ENCODE measurements at regions not wholly inside any gene's neighbourhood (a gene's known extent, or its start where the extent isn't known, plus 50 kb on each side); places are given as distances from the start of the nearest gene placed in this dataset.

- no peak for DNase-seq (ENCODE audit: low spot score)
Measured at GRCh38 chr14:84006643-84007155, 1523.2 kb upstream of the FLRT2 start.

GRCh38 chr14:84013424-84013823, 1516.5 kb upstream of the FLRT2 start:
- no peak for DNase-seq (ENCODE audit: low spot score)

- no peak for DNase-seq (ENCODE audit: low spot score)
Measured at GRCh38 chr14:84017495-84017894, 1512.4 kb upstream of the FLRT2 start.

DNA sequence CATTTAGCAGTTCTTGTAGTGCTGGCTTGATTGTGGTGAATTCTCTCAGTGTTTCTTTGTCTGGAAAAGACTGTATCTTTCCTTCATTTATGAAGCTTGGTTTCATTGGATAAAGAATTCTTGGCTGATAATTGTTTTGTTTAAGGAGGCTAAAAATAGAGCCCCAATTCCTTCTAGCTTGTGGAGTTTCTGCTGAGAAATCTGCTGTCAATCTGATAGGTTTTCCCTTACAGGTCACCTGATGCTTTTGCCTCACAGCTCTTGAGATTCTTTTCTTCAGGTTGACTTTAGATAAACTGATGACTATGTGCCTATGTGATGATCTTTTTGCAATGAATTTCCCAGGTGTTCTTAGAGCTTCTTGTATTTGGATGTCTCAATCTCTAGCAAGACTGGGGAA, 1508.5 kb upstream of the FLRT2 start:
- no peak for DNase-seq (ENCODE audit: low spot score)

DNA sequence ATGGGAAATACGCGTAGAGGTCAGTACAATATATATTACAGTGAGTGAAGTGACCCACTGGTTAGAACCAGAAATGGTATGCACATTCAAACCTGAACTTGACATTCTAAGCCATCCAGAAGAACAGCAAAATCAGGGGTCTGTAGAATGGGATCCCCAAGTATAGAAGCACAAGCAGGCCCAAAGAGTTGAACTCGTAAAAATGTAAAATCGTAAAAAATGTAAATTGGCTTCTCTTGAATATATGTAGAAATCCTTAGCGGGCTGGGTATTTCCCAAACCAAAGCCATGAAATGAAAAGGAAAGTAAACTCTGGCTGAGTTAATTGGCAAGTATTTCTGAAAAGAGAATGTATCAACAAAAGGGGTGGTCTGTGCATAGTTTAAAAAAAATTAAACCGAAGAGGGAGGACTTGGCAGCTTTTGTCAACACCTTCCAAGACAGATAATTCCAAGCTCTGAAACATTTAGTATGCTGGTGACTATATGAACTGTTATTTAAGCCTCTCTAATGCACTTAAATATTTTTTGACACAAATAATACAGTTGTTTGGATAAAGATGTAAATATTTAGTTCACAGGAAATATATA, 1505.6 kb upstream of the FLRT2 start:
- DNase-seq (ENCODE audit: low spot score), result no peak

GRCh38 chr14:84025106-84026012, 1504.6 kb upstream of the FLRT2 start:
- no peak for DNase-seq (ENCODE audit: low spot score)

DNA sequence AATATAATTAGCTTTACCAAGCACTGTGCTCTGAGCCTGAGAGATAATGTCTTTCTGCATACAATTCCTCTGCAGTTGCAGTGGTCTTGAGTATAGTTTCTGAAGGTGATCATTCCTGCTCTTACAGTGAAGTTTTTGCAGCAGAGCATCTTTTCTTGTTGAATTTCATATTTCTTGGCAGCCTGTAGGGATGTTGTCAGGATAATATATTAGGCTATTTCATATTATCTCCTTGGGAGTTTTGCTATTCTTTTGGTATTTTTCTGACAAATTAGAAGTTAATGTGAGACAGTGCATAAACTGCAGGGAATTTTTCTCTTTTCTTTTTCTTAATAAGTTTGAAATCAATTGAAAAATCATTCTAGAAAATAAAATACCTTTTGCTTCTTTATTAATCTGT, 1502.6 kb upstream of the FLRT2 start:
- DNase-seq (ENCODE audit: low spot score), result no peak

DNA sequence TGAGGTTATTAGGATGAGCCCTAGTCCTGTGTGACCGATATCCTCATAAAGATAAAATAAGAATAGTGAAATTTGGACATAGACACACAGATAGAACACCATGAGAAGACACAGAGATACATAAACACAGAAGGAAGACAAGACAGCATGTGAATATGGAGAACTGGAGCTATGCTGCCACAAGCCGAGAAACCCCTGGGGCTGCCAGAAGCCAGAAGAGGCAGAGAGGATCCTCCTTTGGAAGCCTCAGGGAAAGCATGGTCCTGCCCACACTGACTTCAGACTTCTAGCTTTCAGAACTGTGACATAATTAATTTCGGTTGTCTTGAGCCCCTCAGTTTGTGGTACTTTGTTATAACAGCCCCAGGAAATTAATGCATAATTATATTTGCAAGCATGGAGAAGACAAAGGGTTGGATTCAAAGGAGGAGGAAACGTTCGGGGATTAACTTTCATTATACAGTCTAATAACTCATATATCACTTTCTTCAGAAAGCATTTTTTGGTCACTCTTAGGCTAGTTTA, 1501.8 kb upstream of the FLRT2 start:
- DNase-seq (ENCODE audit: low spot score), result no peak

GRCh38 chr14:84029246-84029645, 1500.7 kb upstream of the FLRT2 start:
- DNase-seq (ENCODE audit: low spot score), result no peak

GRCh38 chr14:84029720-84030119, 1500.2 kb upstream of the FLRT2 start:
- DNase-seq (ENCODE audit: low spot score), result no peak

- no peak for DNase-seq (ENCODE audit: low spot score)
Measured at GRCh38 chr14:84036840-84037239, 1493.1 kb upstream of the FLRT2 start.

DNA sequence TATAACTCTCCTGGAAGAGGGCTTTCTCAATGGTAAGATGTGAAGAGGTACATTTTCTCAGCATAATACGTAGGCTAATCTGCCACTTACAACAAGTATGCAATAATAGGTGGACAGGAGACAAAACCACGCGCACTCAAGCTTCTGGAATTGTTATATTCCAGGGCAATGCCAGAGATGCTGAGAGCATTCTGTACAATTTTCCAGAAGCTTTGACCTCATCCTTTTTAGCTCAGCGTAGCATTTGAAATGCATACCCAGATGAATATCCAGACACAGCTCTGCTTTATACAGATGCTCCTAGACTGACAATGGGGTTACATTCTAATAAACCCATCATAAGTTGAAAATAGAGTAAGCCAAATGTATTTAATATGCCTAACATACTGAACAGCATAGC, 1492.4 kb upstream of the FLRT2 start:
- no peak for DNase-seq (ENCODE audit: low spot score)

- DNase-seq (ENCODE audit: low spot score), result no peak
Measured at GRCh38 chr14:84040101-84040500, 1489.8 kb upstream of the FLRT2 start.

- DNase-seq (ENCODE audit: low spot score), result no peak
Measured at GRCh38 chr14:84041421-84041820, 1488.5 kb upstream of the FLRT2 start.

DNA sequence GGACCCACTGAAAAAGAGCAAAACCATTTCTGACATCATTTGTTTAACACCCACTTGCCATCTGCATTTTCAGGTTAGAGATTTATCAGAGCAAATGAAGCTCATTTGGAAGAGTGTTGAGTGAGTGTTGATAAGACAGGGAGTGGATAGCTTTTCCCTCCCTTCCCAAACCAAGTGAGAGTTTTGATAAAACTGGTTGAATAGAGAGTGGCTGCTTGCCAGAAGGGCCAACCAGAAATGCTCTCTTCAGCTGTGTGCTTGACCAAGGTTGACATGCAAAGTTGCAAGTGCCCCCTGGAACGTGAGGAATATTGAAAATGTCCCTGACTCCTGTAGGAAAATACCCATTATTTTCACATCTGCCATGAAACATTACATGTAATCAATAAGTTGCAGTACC, 1487.0 kb upstream of the FLRT2 start:
- no peak for DNase-seq (ENCODE audit: low spot score)

- DNase-seq (ENCODE audit: low spot score), result no peak
Measured at GRCh38 chr14:84064316-84065125, 1465.4 kb upstream of the FLRT2 start.

- no peak for DNase-seq (ENCODE audit: low spot score)
Measured at GRCh38 chr14:84065811-84066210, 1464.1 kb upstream of the FLRT2 start.

DNA sequence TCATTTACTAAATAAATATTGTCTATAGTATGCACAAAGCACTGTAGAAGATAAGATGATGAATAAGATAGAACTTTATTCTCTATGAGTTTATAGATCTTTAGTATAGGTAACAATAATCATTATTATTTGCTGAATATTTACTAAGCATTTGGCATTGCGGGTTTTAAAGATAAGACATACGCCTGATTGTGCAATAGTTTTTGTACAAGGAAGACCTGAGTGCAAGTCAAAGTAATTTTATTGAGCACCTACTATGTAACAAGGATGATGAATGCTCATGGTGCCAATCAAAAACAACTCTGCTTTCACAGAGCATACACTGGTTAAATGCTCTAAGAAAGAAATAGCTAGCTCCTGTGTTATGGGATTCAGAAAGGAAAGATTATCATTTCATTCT, 1461.7 kb upstream of the FLRT2 start:
- no peak for DNase-seq (ENCODE audit: low spot score)

DNA sequence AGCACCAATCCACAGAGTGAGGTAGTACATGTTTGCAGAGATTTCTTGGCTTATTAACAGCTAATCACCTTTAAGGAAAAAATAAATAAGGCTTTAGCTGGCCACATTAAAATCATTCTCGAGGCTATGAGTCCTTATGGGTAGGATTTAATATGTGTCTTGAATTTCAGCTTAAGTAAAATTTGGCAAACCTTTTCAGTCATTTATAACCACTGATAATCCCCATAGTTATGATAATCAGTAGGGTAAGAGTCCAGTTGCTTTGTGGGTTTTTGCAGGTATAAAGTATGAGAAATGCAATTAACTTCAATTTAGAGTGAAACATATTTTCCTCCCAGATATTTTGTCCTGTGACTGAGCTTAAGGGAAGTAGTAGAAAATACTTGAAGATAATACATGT, 1458.9 kb upstream of the FLRT2 start:
- DNase-seq (ENCODE audit: low spot score), result no peak

- DNase-seq (ENCODE audit: low spot score), result no peak
Measured at GRCh38 chr14:84074626-84075025, 1455.3 kb upstream of the FLRT2 start.

DNA sequence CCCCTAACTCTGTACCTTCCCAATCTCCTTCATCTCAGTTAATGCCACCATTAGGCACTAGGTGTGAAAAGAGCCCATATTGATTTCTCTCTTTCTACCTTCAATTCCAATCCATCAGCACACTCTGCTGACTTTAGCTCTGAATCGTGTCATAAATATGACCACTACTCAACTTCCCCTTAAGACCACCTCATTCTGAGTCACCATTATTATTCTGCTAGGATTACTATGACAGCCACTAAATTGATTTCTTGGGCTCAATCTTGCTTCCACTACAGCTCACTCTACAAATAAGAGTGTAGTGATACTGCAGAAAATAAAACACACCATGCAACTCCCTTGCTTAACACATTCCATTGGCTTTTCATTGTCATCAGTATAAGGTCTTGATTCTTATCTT, 1449.0 kb upstream of the FLRT2 start:
- DNase-seq (ENCODE audit: low spot score), result no peak

DNA sequence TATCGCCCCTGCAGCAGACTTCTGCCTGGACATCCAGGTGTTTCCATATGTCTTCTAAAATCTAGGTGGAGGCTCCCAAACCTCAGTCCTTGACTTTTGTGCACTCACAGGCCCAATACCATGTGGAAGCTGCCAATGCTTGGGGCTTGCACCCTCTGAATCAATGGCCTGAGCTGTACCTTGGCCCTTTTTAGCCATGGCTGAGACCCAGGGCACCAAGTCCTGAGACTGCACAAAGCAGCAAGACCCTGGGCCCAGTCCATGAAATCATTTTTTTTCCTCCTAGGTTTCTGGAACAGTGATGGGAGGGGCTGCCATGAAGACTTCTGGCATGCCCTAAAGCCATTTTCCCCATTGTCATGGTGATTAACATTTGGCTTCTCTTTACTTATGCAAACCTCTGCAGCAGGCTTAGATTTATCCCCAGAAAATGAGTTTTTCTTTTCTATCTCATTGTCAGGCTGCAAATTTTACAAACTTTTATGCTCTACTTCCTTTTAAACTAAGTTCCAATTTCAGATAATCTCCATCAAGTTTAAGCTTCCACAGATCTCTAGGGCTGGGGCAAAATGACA, 1445.8 kb upstream of the FLRT2 start:
- no peak for DNase-seq (ENCODE audit: low spot score)
